Lung (tissue), 11 donors: ENCODE measurements at regions not wholly inside any gene's neighbourhood (a gene's known extent, or its start where the extent isn't known, plus 50 kb on each side); places are given as distances from the start of the nearest gene placed in this dataset.

ENCODE experiments used
- ATAC-seq: fragments of 200-7000 bp; cut with Tn5 transposase; one replicate; pipeline ENCODE4 v1.9.1; 2020; ENCODE audit warnings: moderate number of reproducible peaks; ENCODE audit not compliant: insufficient read depth, low FRiP score
- DNase-seq, 3 donors: peaks; one replicate each; pipeline ENCODE4 v3.0.0-alpha.2; 2013 to 2017
- H3K27ac ChIP-seq, 2 donors: one replicate each; pipeline ENCODE4 v1.5.1; 2013; ENCODE audit warnings: mild to moderate bottlenecking in 2 of 2, moderate library complexity in 2 of 2, control low read depth in 1 of 2, inconsistent platforms in 1 of 2, low read depth in 1 of 2, low read length in 1 of 2
- H3K27me3 ChIP-seq, 3 donors: one replicate each; pipeline ENCODE4 v1.5.1; 2013; ENCODE audit warnings: low read length in 2 of 3; ENCODE audit not compliant: control insufficient read depth in 3 of 3, insufficient read depth in 3 of 3
- H3K36me3 ChIP-seq, 4 donors: one replicate each; pipeline ENCODE4 v1.5.1; 2013; ENCODE audit warnings: low read length in 4 of 4, mild to moderate bottlenecking in 1 of 4, moderate library complexity in 1 of 4; ENCODE audit not compliant: control insufficient read depth in 4 of 4, insufficient read depth in 4 of 4
- H3K4me1 ChIP-seq, 5 donors: one replicate each; pipeline ENCODE4 v1.5.1; 2013; ENCODE audit warnings: low read length in 5 of 5, mild to moderate bottlenecking in 2 of 5, moderate library complexity in 1 of 5; ENCODE audit not compliant: control insufficient read depth in 5 of 5, insufficient read depth in 5 of 5
- H3K4me3 ChIP-seq: one replicate; pipeline ENCODE4 v1.5.1; 2013; ENCODE audit warnings: mild to moderate bottlenecking, control low read depth, moderate library complexity
- H3K9ac ChIP-seq, 2 donors: one replicate each; pipeline ENCODE4 v1.5.1; 2013; ENCODE audit warnings: low read length in 2 of 2, control low read depth in 1 of 2; ENCODE audit not compliant: insufficient read depth in 1 of 2
- H3K9me3 ChIP-seq, 4 donors: one replicate each; pipeline ENCODE4 v1.5.1; 2013; ENCODE audit warnings: low read length in 3 of 4, mild to moderate bottlenecking in 1 of 4, moderate library complexity in 1 of 4; ENCODE audit not compliant: control insufficient read depth in 4 of 4, insufficient read depth in 3 of 4
- CTCF ChIP-seq: IDR thresholded peaks from 2 replicates; pipeline ENCODE4 v1.5.1; 2012; ENCODE audit warnings: mild to moderate bottlenecking; ENCODE audit errors: control extremely low read depth, extremely low read depth
- WGBS, 2 donors: extraction: QIAGEN DNeasy Blood & Tissue Kit; methylation state at CpG; one replicate each; pipeline ENCODE4 v1.1.7; 2013; 5-methylcytosine and 5-hydroxymethylcytosine counted together
- donor health status: control.
- donor health status: control.
- donor health status: Bipolar disorder and iron deficiency.
- donor health status: healthy.
- donor health status: DM: yes; HTN: yes; CAD: no.

GRCh38 chr18:60875957-60876507 lies 457.2 kb upstream of the CDH20 start:
- WGBS, 2 donors: 94 to 98% methylated on average over 6 of the region's 6 CpGs
- H3K27me3 ChIP-seq: no peaks in the 10 kb centered on the region
- H3K4me1 ChIP-seq: no peaks in the 10 kb centered on the region
- no peaks in the 10 kb centered on the region for H3K36me3 ChIP-seq
- H3K27ac ChIP-seq: no peak overlapping the region
- TF ChIP-seq CTCF: no peak
- H3K9me3 ChIP-seq: no peaks in the 10 kb centered on the region
- DNase-seq: no peak
- no peak overlapping the region for H3K9ac ChIP-seq
- ATAC-seq: no peak
- H3K4me3 ChIP-seq: no peak overlapping the region

GRCh38 chr18:60880184-60880583 lies 453.0 kb upstream of the CDH20 start:
- DNase-seq (no peak), ATAC-seq (no peak)
- H3K36me3 ChIP-seq: no peaks in the 10 kb centered on the region
- H3K9ac ChIP-seq: no peak overlapping the region
- no peak overlapping the region for H3K4me3 ChIP-seq
- TF ChIP-seq CTCF: no peak
- WGBS, 2 donors: 82 to 83% methylated on average over 2 of the region's 2 CpGs
- H3K27me3 ChIP-seq: no peaks in the 10 kb centered on the region
- H3K9me3 ChIP-seq: no peaks in the 10 kb centered on the region
- no peak overlapping the region for H3K27ac ChIP-seq
- H3K4me1 ChIP-seq: no peaks in the 10 kb centered on the region

GRCh38 chr18:60883587-60883986 lies 449.6 kb upstream of the CDH20 start:
- Histone ChIP-seq H3K27ac (no peak overlapping the region), H3K27me3 (no peaks in the 10 kb centered on the region), H3K9me3 (no peaks in the 10 kb centered on the region), H3K4me3 (no peak overlapping the region), H3K36me3 (no peaks in the 10 kb centered on the region), H3K9ac (no peak overlapping the region), H3K4me1 (no peaks in the 10 kb centered on the region)
- no peak for ATAC-seq
- TF ChIP-seq CTCF: no peak
- no peak for DNase-seq
- WGBS, 2 donors: 93% methylated on average over 2 of the region's 2 CpGs

- no peak for TF ChIP-seq CTCF
- Histone ChIP-seq H3K9me3 (no peaks in the 10 kb centered on the region), H3K36me3 (no peaks in the 10 kb centered on the region), H3K4me1 (no peaks in the 10 kb centered on the region), H3K4me3 (no peak overlapping the region), H3K27me3 (no peaks in the 10 kb centered on the region), H3K9ac (no peak overlapping the region), H3K27ac (no peak overlapping the region)
- ATAC-seq (no peak), DNase-seq (no peak)
- 89 to 92% methylated on average over 6 of the region's 6 CpGs for WGBS, 2 donors
Measured at GRCh38 chr18:60888071-60888624, 445.1 kb upstream of the CDH20 start.
